Skeletal muscle tissue (tissue), 3 donors: ENCODE measurements at regions not wholly inside any gene's neighbourhood (a gene's known extent, or its start where the extent isn't known, plus 50 kb on each side); places are given as distances from the start of the nearest gene placed in this dataset.
"Not testable (repeated sequence)": the region's sequence is repeated elsewhere in the genome, so short reads cannot be mapped to it uniquely, and the experiment has no call there.

Source experiments
- H3K27ac ChIP-seq: one replicate; pipeline ENCODE4 v1.7.0; 2013; ENCODE audit warnings: mild to moderate bottlenecking, low read depth, low read length, inconsistent platforms
- H3K27me3 ChIP-seq, 3 donors: one replicate each; pipeline ENCODE4 v1.7.0; 2013; ENCODE audit warnings: low read length in 3 of 3; ENCODE audit not compliant: control insufficient read depth in 3 of 3, insufficient read depth in 3 of 3
- H3K36me3 ChIP-seq, 3 donors: one replicate each; pipeline ENCODE4 v1.7.0; 2013; ENCODE audit warnings: low read length in 3 of 3; ENCODE audit not compliant: control insufficient read depth in 3 of 3, insufficient read depth in 3 of 3
- H3K4me1 ChIP-seq, 3 donors: one replicate each; pipeline ENCODE4 v1.7.0; 2013; ENCODE audit warnings: low read length in 3 of 3, mild to moderate bottlenecking in 3 of 3; ENCODE audit not compliant: control insufficient read depth in 3 of 3, insufficient read depth in 3 of 3
- H3K4me3 ChIP-seq, 3 donors: one replicate each; pipeline ENCODE4 v1.7.0; 2013; ENCODE audit warnings: low read length in 3 of 3
- H3K9ac ChIP-seq, 3 donors: one replicate each; pipeline ENCODE4 v1.7.0; 2013; ENCODE audit warnings: low read length in 3 of 3, mild to moderate bottlenecking in 3 of 3, moderate library complexity in 2 of 3, low read depth in 1 of 3
- H3K9me3 ChIP-seq, 3 donors: one replicate each; pipeline ENCODE4 v1.7.0; 2013; ENCODE audit warnings: low read length in 3 of 3; ENCODE audit not compliant: control insufficient read depth in 3 of 3
- donor health status: Osteomylitis.

GRCh38 chr14:57150449-57150848 is 118.3 kb downstream of the EXOC5 start:
- H3K9ac ChIP-seq: no peak overlapping the region

GRCh38 chr14:57139173-57139572 is 129.5 kb downstream of the EXOC5 start:
- H3K9me3 ChIP-seq: no peaks in the 10 kb centered on the region
- H3K27ac ChIP-seq: no peak overlapping the region
- H3K9ac ChIP-seq: no peak overlapping the region
- H3K4me3 ChIP-seq: no peak overlapping the region
- H3K27me3 ChIP-seq: no peaks in the 10 kb centered on the region
- H3K4me1 ChIP-seq: no peaks in the 10 kb centered on the region
- no peaks in the 10 kb centered on the region for H3K36me3 ChIP-seq

More at GRCh38 chr14:57150449-57150848, 118.3 kb downstream of the EXOC5 start:
- Histone ChIP-seq H3K27ac (no peak overlapping the region), H3K27me3 (no peaks in the 10 kb centered on the region), H3K4me3 (no peak overlapping the region), H3K36me3 (no peaks in the 10 kb centered on the region), H3K4me1 (no peaks in the 10 kb centered on the region), H3K9me3 (no peaks in the 10 kb centered on the region)

GRCh38 chr14:57136669-57137328 is 131.9 kb downstream of the EXOC5 start:
- Histone ChIP-seq H3K4me1 (no peaks in the 10 kb centered on the region), H3K36me3 (no peaks in the 10 kb centered on the region), H3K4me3 (no peak overlapping the region), H3K27me3 (no peaks in the 10 kb centered on the region), H3K9me3 (no peaks in the 10 kb centered on the region), H3K9ac (no peak overlapping the region), H3K27ac (no peak overlapping the region)

- not testable (repeated sequence) for H3K9ac ChIP-seq, H3K4me1 ChIP-seq, H3K36me3 ChIP-seq, H3K27me3 ChIP-seq, H3K9me3 ChIP-seq, H3K4me3 ChIP-seq, H3K27ac ChIP-seq
These were observed 140.9 kb downstream of the EXOC5 start for GRCh38 chr14:57127809-57128208.

GRCh38 chr14:57122129-57122528 is 146.6 kb downstream of the EXOC5 start:
- Histone ChIP-seq H3K27ac (no peak overlapping the region), H3K36me3 (no peaks in the 10 kb centered on the region), H3K4me3 (no peak overlapping the region), H3K9me3 (no peaks in the 10 kb centered on the region), H3K9ac (no peak overlapping the region), H3K4me1 (no peaks in the 10 kb centered on the region), H3K27me3 (no peaks in the 10 kb centered on the region)

GRCh38 chr14:57112072-57112807 is 156.5 kb downstream of the EXOC5 start:
- H3K4me3 ChIP-seq, H3K9me3 ChIP-seq, H3K36me3 ChIP-seq, H3K27me3 ChIP-seq, H3K4me1 ChIP-seq, H3K9ac ChIP-seq, H3K27ac ChIP-seq: not testable (repeated sequence)

- not testable (repeated sequence) for H3K27ac ChIP-seq, H3K9me3 ChIP-seq, H3K4me1 ChIP-seq, H3K27me3 ChIP-seq, H3K4me3 ChIP-seq, H3K36me3 ChIP-seq, H3K9ac ChIP-seq
These were observed 158.3 kb downstream of the EXOC5 start for GRCh38 chr14:57110411-57110810.

- peaks cover 0 to 3% (median 0%) of the 10 kb centered on the region in 3 donors for H3K9me3 ChIP-seq
- H3K36me3 ChIP-seq: no peaks in the 10 kb centered on the region
- H3K27ac ChIP-seq: no peak overlapping the region
- H3K27me3 ChIP-seq: no peaks in the 10 kb centered on the region
- H3K4me3 ChIP-seq: no peak overlapping the region
- no peaks in the 10 kb centered on the region for H3K4me1 ChIP-seq
- no peak overlapping the region for H3K9ac ChIP-seq
These were observed 177.6 kb downstream of the EXOC5 start for GRCh38 chr14:57091030-57091608.

GRCh38 chr14:57089901-57090300 is 178.8 kb downstream of the EXOC5 start:
- no peaks in the 10 kb centered on the region for H3K4me1 ChIP-seq
- peaks cover 0 to 2% (median 0%) of the 10 kb centered on the region in 3 donors for H3K27me3 ChIP-seq
- H3K9ac ChIP-seq: no peak overlapping the region
- no peaks in the 10 kb centered on the region for H3K36me3 ChIP-seq
- no peak overlapping the region for H3K4me3 ChIP-seq
- H3K9me3 ChIP-seq: peaks cover 0 to 3% (median 0%) of the 10 kb centered on the region in 3 donors
- no peak overlapping the region for H3K27ac ChIP-seq

- Histone ChIP-seq H3K9me3 (no peaks in the 10 kb centered on the region), H3K36me3 (no peaks in the 10 kb centered on the region), H3K4me3 (no peak overlapping the region), H3K27me3 (peaks cover 0 to 4% (median 0%) of the 10 kb centered on the region in 3 donors), H3K27ac (no peak overlapping the region), H3K9ac (no peak overlapping the region), H3K4me1 (no peaks in the 10 kb centered on the region)
These were observed 180.9 kb downstream of the EXOC5 start for GRCh38 chr14:57087841-57088240.
